ENCODE measurements at regions not wholly inside any gene's neighbourhood (a gene's known extent, or its start where the extent isn't known, plus 50 kb on each side); places are given as distances from the start of the nearest gene placed in this dataset.

GRCh38 chr3:72660270-72661114 lies 187.8 kb downstream of the SHQ1 start:
- Histone ChIP-seq H3K9ac (ENCODE audit: low read length) (no peak overlapping the region), H3K27ac (ENCODE audit: low read depth, low read length) (no peak overlapping the region), H4K20me1 (ENCODE audit: low read depth, low read length) (no peaks in the 10 kb centered on the region), H3K79me2 (ENCODE audit: insufficient read depth, low read length) (no peaks in the 10 kb centered on the region), H3K9me3 (ENCODE audit: insufficient read depth, low read length) (no peaks in the 10 kb centered on the region), H3K9me2 (replicated peaks; ENCODE audit: insufficient read depth, low read length) (no peaks in the 10 kb centered on the region), H3K4me3 (ENCODE audit: insufficient read depth, low read length, poor library complexity, severe bottlenecking) (no peak overlapping the region), H2AFZ (ENCODE audit: low read depth, low read length, severe bottlenecking) (no peak overlapping the region), H3K36me3 (ENCODE audit: low read length) (no peaks in the 10 kb centered on the region), H3K27me3 (ENCODE audit: low read length) (no peaks in the 10 kb centered on the region), H3K4me2 (ENCODE audit: low read depth, low read length, poor library complexity, severe bottlenecking) (no peak overlapping the region), H3F3A (ENCODE audit: insufficient read depth) (no peaks in the 10 kb centered on the region)
- no peak for TF ChIP-seq CTCF (IDR thresholded peaks at IDR 0.05; ENCODE audit: insufficient read depth, low read length, poor library complexity, severe bottlenecking)

GRCh38 chr3:72659596-72659995 lies 188.6 kb downstream of the SHQ1 start:
- Histone ChIP-seq H4K20me1 (ENCODE audit: low read depth, low read length) (no peaks in the 10 kb centered on the region), H3K9me2 (replicated peaks; ENCODE audit: insufficient read depth, low read length) (no peaks in the 10 kb centered on the region), H3K4me2 (ENCODE audit: low read depth, low read length, poor library complexity, severe bottlenecking) (no peak overlapping the region), H3K9me3 (ENCODE audit: insufficient read depth, low read length) (no peaks in the 10 kb centered on the region), H2AFZ (ENCODE audit: low read depth, low read length, severe bottlenecking) (no peak overlapping the region), H3K4me3 (ENCODE audit: insufficient read depth, low read length, poor library complexity, severe bottlenecking) (no peak overlapping the region), H3K9ac (ENCODE audit: low read length) (no peak overlapping the region), H3K27ac (ENCODE audit: low read depth, low read length) (no peak overlapping the region), H3K36me3 (ENCODE audit: low read length) (no peaks in the 10 kb centered on the region), H3K27me3 (ENCODE audit: low read length) (no peaks in the 10 kb centered on the region), H3F3A (ENCODE audit: insufficient read depth) (no peaks in the 10 kb centered on the region), H3K79me2 (ENCODE audit: insufficient read depth, low read length) (no peaks in the 10 kb centered on the region)
- TF ChIP-seq CTCF (IDR thresholded peaks at IDR 0.05; ENCODE audit: insufficient read depth, low read length, poor library complexity, severe bottlenecking) (no peak), EZH2phosphoT487 (conservative IDR thresholded peaks at IDR 0.05; ENCODE audit: low read length) (no peak)

GRCh38 chr3:72659188-72659587 lies 189.1 kb downstream of the SHQ1 start:
- Histone ChIP-seq H3K36me3 (ENCODE audit: low read length) (no peaks in the 10 kb centered on the region), H3K4me3 (ENCODE audit: insufficient read depth, low read length, poor library complexity, severe bottlenecking) (no peak overlapping the region), H3K27me3 (ENCODE audit: low read length) (no peaks in the 10 kb centered on the region), H2AFZ (ENCODE audit: low read depth, low read length, severe bottlenecking) (no peak overlapping the region), H4K20me1 (ENCODE audit: low read depth, low read length) (no peaks in the 10 kb centered on the region), H3F3A (ENCODE audit: insufficient read depth) (no peaks in the 10 kb centered on the region), H3K9me2 (replicated peaks; ENCODE audit: insufficient read depth, low read length) (no peaks in the 10 kb centered on the region), H3K9me3 (ENCODE audit: insufficient read depth, low read length) (no peaks in the 10 kb centered on the region), H3K4me2 (ENCODE audit: low read depth, low read length, poor library complexity, severe bottlenecking) (no peak overlapping the region), H3K79me2 (ENCODE audit: insufficient read depth, low read length) (no peaks in the 10 kb centered on the region), H3K9ac (ENCODE audit: low read length) (no peak overlapping the region), H3K27ac (ENCODE audit: low read depth, low read length) (no peak overlapping the region)
- TF ChIP-seq EZH2phosphoT487 (conservative IDR thresholded peaks at IDR 0.05; ENCODE audit: low read length) (no peak), CTCF (IDR thresholded peaks at IDR 0.05; ENCODE audit: insufficient read depth, low read length, poor library complexity, severe bottlenecking) (no peak)

Data from SU-DHL-6 (cell line).